Neural cell (in vitro differentiated cells): ENCODE measurements at regions not wholly inside any gene's neighbourhood (a gene's known extent, or its start where the extent isn't known, plus 50 kb on each side); places are given as distances from the start of the nearest gene placed in this dataset.

Experiments
- H2AFZ ChIP-seq: fragments of 200-600, 300-800 bp; sonication (generic), shearing (Covaris generic); 2 replicates; pipeline ENCODE4 v1.6.0; 2014; ENCODE audit warnings: low read depth, mild to moderate bottlenecking, antibody characterized with exemption, low read length, moderate library complexity
- H3F3A ChIP-seq: fragments of 200-600 bp; shearing (Covaris generic); 2 replicates; pipeline ENCODE4 v1.6.1; 2016; ENCODE audit warnings: mild to moderate bottlenecking, moderate library complexity, mixed read lengths, antibody characterized with exemption, low read length; ENCODE audit not compliant: insufficient read depth, poor library complexity, severe bottlenecking
- H3K27ac ChIP-seq: fragments of 200-600, 300-800 bp; sonication (generic), shearing (Covaris generic); 2 replicates; pipeline ENCODE4 v1.5.1; 2014; ENCODE audit warnings: mild to moderate bottlenecking, low read length, moderate library complexity
- H3K27me3 ChIP-seq: fragments of 300-800, 200-600 bp; sonication (generic), shearing (Covaris generic); 2 replicates; pipeline ENCODE4 v1.6.0; 2014; ENCODE audit warnings: mild to moderate bottlenecking, low read depth, low read length, moderate library complexity; ENCODE audit not compliant: insufficient read depth
- H3K36me3 ChIP-seq: fragments of 300-800, 200-600 bp; sonication (generic), shearing (Covaris generic); 2 replicates; pipeline ENCODE4 v1.5.1; 2014; ENCODE audit warnings: mild to moderate bottlenecking, antibody characterized with exemption, low read length, moderate library complexity; ENCODE audit not compliant: insufficient read depth
- H3K4me2 ChIP-seq: fragments of 300-800, 200-600 bp; sonication (generic), shearing (Covaris generic); 2 replicates; pipeline ENCODE4 v1.6.0; 2014; ENCODE audit warnings: mild to moderate bottlenecking, low read length
- H3K4me3 ChIP-seq: fragments of 300-800, 200-600 bp; sonication (generic), shearing (Covaris generic); 2 replicates; pipeline ENCODE4 v1.5.1; 2014; ENCODE audit warnings: mild to moderate bottlenecking, low read length, moderate library complexity
- H3K79me2 ChIP-seq: fragments of 200-600 bp; shearing (Covaris generic); replicated peaks from 2 replicates; pipeline ENCODE4 v1.6.0; 2014; ENCODE audit warnings: mild to moderate bottlenecking, low read length, moderate library complexity; ENCODE audit not compliant: insufficient read depth
- H3K9ac ChIP-seq: fragments of 300-800, 200-600 bp; sonication (generic), shearing (Covaris generic); 2 replicates; pipeline ENCODE4 v1.6.1; 2016; ENCODE audit warnings: mild to moderate bottlenecking, low read length, mixed read lengths
- H3K9me2 ChIP-seq: fragments of 200-600 bp; shearing (Covaris generic); 2 replicates; pipeline ENCODE4 v1.6.1; 2016; ENCODE audit warnings: mild to moderate bottlenecking, low read length, mixed read lengths; ENCODE audit not compliant: insufficient read depth
- H3K9me3 ChIP-seq: fragments of 200-600, 300-800 bp; sonication (generic), shearing (Covaris generic); 2 replicates; pipeline ENCODE4 v1.6.1; 2016; ENCODE audit warnings: mild to moderate bottlenecking, mixed run types, low read length, moderate library complexity, mixed read lengths
- H4K20me1 ChIP-seq: fragments of 200-600 bp; shearing (Covaris generic); 2 replicates; pipeline ENCODE4 v1.6.1; 2016; ENCODE audit warnings: mild to moderate bottlenecking, mixed run types; ENCODE audit not compliant: insufficient read depth
- CTCF ChIP-seq: fragments of 450-650 bp; IDR thresholded peaks from 2 replicates; pipeline ENCODE4 v1.5.1; 2014; ENCODE audit warnings: antibody characterized with exemption, mild to moderate bottlenecking, moderate library complexity; ENCODE audit not compliant: poor library complexity, severe bottlenecking
- EP300 ChIP-seq: fragments of 450-650 bp; conservative IDR thresholded peaks from 2 replicates; pipeline ENCODE4 v1.6.1; 2014; ENCODE audit warnings: antibody characterized with exemption, mild to moderate bottlenecking, moderate library complexity; ENCODE audit not compliant: poor library complexity, severe bottlenecking
- EZH2 ChIP-seq: fragments of 200-600, 300-800 bp; shearing (Covaris generic), sonication (generic); IDR thresholded peaks from 2 replicates; pipeline ENCODE4 v1.6.1; 2014; ENCODE audit warnings: antibody characterized with exemption, low read length, borderline replicate concordance, mild to moderate bottlenecking; ENCODE audit not compliant: insufficient read depth, poor library complexity, severe bottlenecking
- MXI1 ChIP-seq: fragments of 450-650 bp; conservative IDR thresholded peaks from 2 replicates; pipeline ENCODE4 v1.6.1; 2014; ENCODE audit warnings: antibody characterized with exemption, mild to moderate bottlenecking; ENCODE audit not compliant: poor library complexity, severe bottlenecking
- POLR2AphosphoS5 ChIP-seq: IDR thresholded peaks from 2 replicates; pipeline ENCODE4 v1.6.1; 2012
- RAD21 ChIP-seq: fragments of 450-650 bp; conservative IDR thresholded peaks from 2 replicates; pipeline ENCODE4 v1.6.1; 2014; ENCODE audit warnings: antibody characterized with exemption, mild to moderate bottlenecking, moderate library complexity
- REST ChIP-seq: IDR thresholded peaks from 2 replicates; pipeline ENCODE4 v1.6.1; 2012; ENCODE audit warnings: borderline replicate concordance
- SMC3 ChIP-seq: fragments of 450-650 bp; conservative IDR thresholded peaks from 2 replicates; pipeline ENCODE4 v1.6.1; 2014; ENCODE audit warnings: antibody characterized with exemption, mild to moderate bottlenecking, moderate library complexity; ENCODE audit not compliant: poor library complexity
- TAF1 ChIP-seq: IDR thresholded peaks from 2 replicates; pipeline ENCODE4 v1.6.1; 2012; ENCODE audit warnings: low read depth

GRCh38 chr10:31116226-31116625, 84.6 kb upstream of the ZNF438 start:
- Histone ChIP-seq H3K36me3 (no peaks in the 10 kb centered on the region), H3K4me3 (no peak overlapping the region), H2AFZ (no peak overlapping the region), H3F3A (no peaks in the 10 kb centered on the region), H3K27me3 (no peaks in the 10 kb centered on the region), H3K9ac (no peak overlapping the region), H4K20me1 (no peaks in the 10 kb centered on the region), H3K4me2 (no peak overlapping the region), H3K27ac (no peak overlapping the region), H3K9me3 (peaks cover 8% of the 10 kb centered on the region), H3K79me2 (no peaks in the 10 kb centered on the region), H3K9me2 (no peaks in the 10 kb centered on the region)
- TF ChIP-seq EP300 (no peak), REST (no peak), EZH2 (no peak), RAD21 (no peak), POLR2AphosphoS5 (no peak), SMC3 (no peak), TAF1 (no peak), MXI1 (no peak), CTCF (no peak)

DNA sequence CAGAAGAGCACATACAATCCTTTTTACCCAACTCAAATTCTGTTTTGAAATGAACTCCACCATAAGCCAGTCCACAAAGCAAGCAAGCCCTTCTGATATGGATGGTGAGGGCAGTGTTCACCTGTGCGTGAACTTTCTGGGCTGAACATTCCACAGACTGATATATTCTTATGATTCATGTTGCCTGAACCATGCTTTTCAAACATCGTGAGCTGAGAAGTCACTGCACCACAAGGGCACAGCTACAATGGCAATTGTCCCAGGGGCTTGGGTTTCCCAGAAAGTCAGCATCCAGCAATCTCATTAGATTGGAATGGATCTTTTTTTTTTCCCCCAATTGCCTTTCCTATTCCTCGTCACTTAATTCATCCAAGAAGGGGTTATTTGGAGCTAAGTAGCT, 86.9 kb upstream of the ZNF438 start:
- no peak overlapping the region for H2AFZ ChIP-seq
- no peak overlapping the region for H3K4me3 ChIP-seq
- no peaks in the 10 kb centered on the region for H4K20me1 ChIP-seq
- TF ChIP-seq REST (no peak), POLR2AphosphoS5 (no peak), EP300 (no peak), RAD21 (no peak), SMC3 (no peak), MXI1 (no peak), EZH2 (no peak), TAF1 (no peak), CTCF (no peak)
- no peaks in the 10 kb centered on the region for H3K36me3 ChIP-seq
- H3K9ac ChIP-seq, result no peak overlapping the region
- no peaks in the 10 kb centered on the region for H3K27me3 ChIP-seq
- H3K9me2 ChIP-seq, result no peaks in the 10 kb centered on the region
- no peaks in the 10 kb centered on the region for H3F3A ChIP-seq
- H3K79me2 ChIP-seq, result no peaks in the 10 kb centered on the region
- H3K4me2 ChIP-seq, result no peak overlapping the region
- peaks cover 8% of the 10 kb centered on the region for H3K9me3 ChIP-seq
- no peak overlapping the region for H3K27ac ChIP-seq
